GM20000 (cell line): ENCODE measurements at regions not wholly inside any gene's neighbourhood (a gene's known extent, or its start where the extent isn't known, plus 50 kb on each side); places are given as distances from the start of the nearest gene placed in this dataset.
"Not testable (repeated sequence)": the region's sequence is repeated elsewhere in the genome, so short reads cannot be mapped to it uniquely, and the experiment has no call there.

Experiments used
- DNase-seq: peaks from one replicate; pipeline ENCODE4 v3.0.0; 2012; ENCODE audit warnings: low spot score
- TF ChIP-seq, protein P1 (sequence below): IDR thresholded peaks from 2 replicates; pipeline ENCODE4 v1.5.1; 2012; ENCODE audit warnings: mild to moderate bottlenecking, control low read depth; ENCODE audit errors: extremely low read depth, missing control alignments

DNA sequence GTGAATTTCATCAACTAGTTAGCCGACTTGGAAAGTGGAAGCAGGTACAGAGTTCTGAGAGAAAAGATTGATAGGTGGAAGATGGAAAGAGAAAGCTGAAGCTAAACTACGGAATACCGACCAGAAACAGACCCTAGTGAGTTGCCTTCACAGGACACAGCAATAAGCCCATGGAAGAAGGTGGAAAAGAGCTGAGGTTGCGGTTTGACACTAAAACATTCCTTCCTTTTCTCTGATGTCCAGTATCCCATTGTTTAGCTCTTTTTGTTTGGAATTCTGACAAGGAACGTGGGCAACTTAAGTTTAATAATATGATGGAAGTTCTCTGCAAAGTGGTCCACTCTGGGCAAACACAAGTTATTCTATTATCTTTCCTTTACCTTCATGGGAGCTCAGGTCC, 110.1 kb upstream of the ADTRP start:
- DNase-seq = no peak
- TF ChIP-seq, protein P1, sequence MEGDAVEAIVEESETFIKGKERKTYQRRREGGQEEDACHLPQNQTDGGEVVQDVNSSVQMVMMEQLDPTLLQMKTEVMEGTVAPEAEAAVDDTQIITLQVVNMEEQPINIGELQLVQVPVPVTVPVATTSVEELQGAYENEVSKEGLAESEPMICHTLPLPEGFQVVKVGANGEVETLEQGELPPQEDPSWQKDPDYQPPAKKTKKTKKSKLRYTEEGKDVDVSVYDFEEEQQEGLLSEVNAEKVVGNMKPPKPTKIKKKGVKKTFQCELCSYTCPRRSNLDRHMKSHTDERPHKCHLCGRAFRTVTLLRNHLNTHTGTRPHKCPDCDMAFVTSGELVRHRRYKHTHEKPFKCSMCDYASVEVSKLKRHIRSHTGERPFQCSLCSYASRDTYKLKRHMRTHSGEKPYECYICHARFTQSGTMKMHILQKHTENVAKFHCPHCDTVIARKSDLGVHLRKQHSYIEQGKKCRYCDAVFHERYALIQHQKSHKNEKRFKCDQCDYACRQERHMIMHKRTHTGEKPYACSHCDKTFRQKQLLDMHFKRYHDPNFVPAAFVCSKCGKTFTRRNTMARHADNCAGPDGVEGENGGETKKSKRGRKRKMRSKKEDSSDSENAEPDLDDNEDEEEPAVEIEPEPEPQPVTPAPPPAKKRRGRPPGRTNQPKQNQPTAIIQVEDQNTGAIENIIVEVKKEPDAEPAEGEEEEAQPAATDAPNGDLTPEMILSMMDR = no peak

DNA sequence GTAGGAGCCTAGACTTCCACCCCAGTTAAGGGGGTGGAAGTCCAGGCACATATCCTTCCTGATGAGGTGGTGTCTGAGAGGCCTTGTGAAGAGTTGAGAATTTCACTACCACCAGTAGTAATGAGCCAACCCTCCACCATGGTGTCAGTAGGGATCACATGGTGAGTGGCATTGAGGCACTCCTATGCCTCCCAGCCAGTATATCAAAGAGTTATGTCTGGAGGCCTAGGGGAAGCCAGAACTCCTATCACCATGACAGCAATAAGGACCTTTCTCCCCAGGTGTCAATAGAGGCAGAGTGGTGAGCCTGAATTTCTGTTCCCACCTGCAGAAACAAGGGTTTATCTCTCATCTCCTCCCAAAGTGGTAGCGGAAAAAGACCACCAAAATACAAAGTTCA, 106.6 kb upstream of the ADTRP start:
- DNase-seq = no peak

DNA sequence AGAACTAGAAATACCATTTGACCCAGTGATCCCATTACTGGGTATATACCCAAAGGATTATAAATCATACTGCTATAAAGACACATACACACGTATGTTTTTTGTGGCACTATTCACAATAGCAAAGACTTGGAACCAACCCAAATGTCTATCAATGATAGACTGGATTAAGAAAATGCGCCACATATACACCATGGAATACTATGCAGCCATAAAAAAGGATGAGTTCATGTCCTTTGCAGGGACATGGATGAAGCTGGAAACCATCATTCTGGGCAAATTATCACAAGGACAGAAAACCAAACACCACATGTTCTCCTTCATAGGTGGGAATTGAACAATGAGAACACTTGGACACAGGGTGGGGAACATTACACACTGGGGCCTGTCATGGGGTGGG, 104.9 kb upstream of the ADTRP start:
- not testable (repeated sequence) for DNase-seq

More for the DNA sequence above, 106.6 kb upstream of the ADTRP start:
- TF ChIP-seq, protein P1 = no peak

DNA sequence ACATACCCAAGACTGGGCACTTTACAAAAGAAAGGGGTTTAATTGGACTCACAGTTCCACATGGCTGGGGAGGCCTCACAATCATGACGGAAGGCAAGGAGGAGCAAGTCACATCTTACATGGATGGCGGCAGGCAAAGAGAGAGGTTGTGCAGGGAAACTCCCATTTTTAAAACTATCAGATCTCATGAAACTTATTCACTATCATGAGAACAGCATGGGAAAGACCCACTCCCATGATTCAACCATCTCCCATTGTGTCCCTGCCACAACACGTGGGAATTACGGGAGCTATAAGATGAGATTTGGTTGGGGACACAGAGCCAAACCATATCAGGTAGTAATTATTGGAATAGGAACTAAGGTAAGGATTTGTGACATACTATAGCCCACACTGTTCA, 101.6 kb upstream of the ADTRP start:
- not testable (repeated sequence) for DNase-seq

DNA sequence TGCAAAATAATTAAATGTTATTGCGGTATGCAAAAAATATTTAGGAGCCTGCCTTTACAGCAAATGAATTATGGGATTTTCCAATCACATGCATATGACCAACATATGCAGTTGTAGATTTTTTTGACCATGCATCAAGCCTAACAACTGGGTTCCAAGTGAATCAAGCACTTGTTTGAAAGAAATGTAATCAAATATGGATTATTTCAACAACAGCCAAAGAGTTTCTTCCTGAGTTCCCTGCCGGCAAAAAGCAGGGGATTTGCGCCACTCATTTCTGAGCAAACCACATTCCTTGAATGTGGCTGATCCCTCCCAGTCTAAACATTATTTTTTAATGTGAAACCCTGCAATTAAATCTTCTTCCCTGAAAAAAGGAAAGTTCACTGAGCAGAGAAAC, 100.1 kb upstream of the ADTRP start:
- no peak for DNase-seq
- TF ChIP-seq, protein P1 = no peak

DNA sequence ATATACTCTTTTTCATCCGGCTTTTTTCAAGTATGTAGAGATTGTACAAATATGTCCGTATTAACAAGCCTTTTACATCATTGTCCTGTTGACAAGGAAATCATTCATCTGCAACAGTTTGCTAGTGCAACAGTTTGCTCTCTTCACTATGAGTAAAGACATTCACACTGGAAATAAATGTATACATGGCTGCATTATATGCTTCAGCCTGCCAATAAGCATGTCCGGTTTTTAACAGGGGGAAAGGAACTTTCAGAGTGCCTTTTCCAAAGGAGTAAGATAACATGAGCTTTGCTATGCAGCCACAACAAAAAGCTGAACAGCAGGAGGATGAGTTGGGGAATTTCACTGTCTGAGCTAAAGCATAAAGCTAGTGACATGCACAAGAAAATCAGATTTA, 99.4 kb upstream of the ADTRP start:
- TF ChIP-seq, protein P1 = no peak
- no peak for DNase-seq

DNA sequence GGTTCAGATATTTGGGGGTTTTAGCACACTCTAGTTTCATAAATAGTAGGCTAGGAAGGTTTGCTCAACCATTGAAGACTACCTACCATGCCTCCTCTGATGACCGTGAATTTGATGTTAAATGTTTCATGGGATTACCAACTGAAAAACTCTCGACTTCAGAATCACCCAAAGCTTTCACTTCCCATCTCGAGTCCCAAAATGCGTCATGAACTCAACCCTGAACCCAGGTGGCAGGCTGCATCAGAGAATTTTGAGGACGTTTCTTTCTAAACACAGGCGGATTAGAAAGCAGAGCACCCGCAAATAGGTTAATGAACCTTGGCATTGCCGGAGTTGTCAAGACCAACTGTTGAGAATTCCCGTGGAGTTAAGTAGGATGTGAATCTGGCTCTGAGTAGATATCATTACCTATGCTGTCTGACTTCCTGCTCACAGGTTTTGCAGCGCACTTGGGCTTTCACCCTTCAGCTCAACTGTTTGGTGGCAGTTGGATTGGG, 98.4 kb upstream of the ADTRP start:
- TF ChIP-seq, protein P1 = no peak
- DNase-seq = peak; percentile 55

DNA sequence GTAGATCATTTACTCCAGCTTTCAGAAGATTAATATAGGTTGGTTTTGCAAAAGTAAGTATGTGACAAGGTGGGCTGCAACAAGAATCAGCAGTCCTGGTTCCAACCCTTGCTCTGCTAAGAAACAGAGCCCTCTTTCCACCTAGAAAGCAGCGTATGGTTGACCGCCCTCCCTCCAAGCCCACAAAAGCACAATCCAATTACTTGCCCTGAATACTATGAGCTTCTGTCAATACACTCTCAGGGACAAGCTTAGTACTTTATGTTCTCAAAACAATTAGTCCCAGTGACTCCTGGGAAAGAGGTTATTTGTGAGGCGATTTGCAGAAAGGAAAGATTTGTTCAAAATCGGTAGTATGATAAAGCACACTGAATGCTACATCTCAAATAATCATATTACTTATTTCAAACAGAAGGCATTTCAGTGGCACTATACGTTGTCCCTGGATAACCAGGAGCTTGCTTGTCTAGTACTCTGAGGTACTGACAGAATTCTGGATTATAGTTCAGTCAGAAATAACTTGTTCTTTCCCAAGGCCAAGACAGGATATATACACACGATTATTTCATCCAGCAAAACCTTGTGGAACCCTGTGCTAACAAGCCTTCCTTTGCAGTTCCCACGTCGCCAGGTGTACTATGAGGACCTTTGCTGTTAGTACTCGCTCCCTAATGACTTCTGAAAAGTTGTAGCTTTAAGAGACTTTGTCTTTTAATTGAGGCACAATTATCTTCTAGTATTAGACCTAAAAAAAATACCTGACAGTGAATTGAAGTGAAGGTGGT, 96.9 kb upstream of the ADTRP start:
- TF ChIP-seq, protein P1 = no peak
- DNase-seq = no peak
